HG03159 (cell line): ENCODE measurements at regions not wholly inside any gene's neighbourhood (a gene's known extent, or its start where the extent isn't known, plus 50 kb on each side); places are given as distances from the start of the nearest gene placed in this dataset.

Experiments used
- ATAC-seq: cut with Tn5 transposase; IDR thresholded peaks from one replicate; pipeline ENCODE4 v1.9.1; 2021; ENCODE audit warnings: mild to moderate bottlenecking, moderate library complexity; ENCODE audit not compliant: unreplicated experiment

GRCh38 chr11:19661827-19662226 lies 50.8 kb upstream of the NAV2 start:
- no peak for ATAC-seq

GRCh38 chr11:19660076-19660475 lies 52.6 kb upstream of the NAV2 start:
- peak; percentile 100 for ATAC-seq

- ATAC-seq: no peak
Measured at GRCh38 chr11:19659529-19659928, 53.1 kb upstream of the NAV2 start.

- no peak for ATAC-seq
Measured at GRCh38 chr11:19658344-19658743, 54.3 kb upstream of the NAV2 start.

- ATAC-seq: no peak
Measured at GRCh38 chr11:19656140-19656541, 56.5 kb upstream of the NAV2 start.

GRCh38 chr11:19652623-19653375 lies 59.8 kb upstream of the NAV2 start:
- ATAC-seq: no peak

GRCh38 chr11:19651653-19652052 lies 61.0 kb upstream of the NAV2 start:
- ATAC-seq: no peak

- no peak for ATAC-seq
Measured at GRCh38 chr11:19651028-19651427, 61.6 kb upstream of the NAV2 start.

GRCh38 chr11:19650467-19650866 lies 62.2 kb upstream of the NAV2 start:
- ATAC-seq: no peak

- no peak for ATAC-seq
Measured at GRCh38 chr11:19649751-19650150, 62.9 kb upstream of the NAV2 start.

GRCh38 chr11:19648321-19648720 lies 64.3 kb upstream of the NAV2 start:
- no peak for ATAC-seq

GRCh38 chr11:19647816-19648215 lies 64.8 kb upstream of the NAV2 start:
- ATAC-seq: no peak

GRCh38 chr11:19646921-19647320 lies 65.7 kb upstream of the NAV2 start:
- no peak for ATAC-seq

- ATAC-seq: no peak
Measured at GRCh38 chr11:19646308-19646707, 66.3 kb upstream of the NAV2 start.

- no peak for ATAC-seq
Measured at GRCh38 chr11:19644316-19644715, 68.3 kb upstream of the NAV2 start.

GRCh38 chr11:19642185-19643158 lies 70.2 kb upstream of the NAV2 start:
- ATAC-seq: no peak

GRCh38 chr11:19639603-19640105 lies 73.0 kb upstream of the NAV2 start:
- no peak for ATAC-seq

- no peak for ATAC-seq
Measured at GRCh38 chr11:19635332-19635731, 77.3 kb upstream of the NAV2 start.

- ATAC-seq: no peak
Measured at GRCh38 chr11:19633276-19633675, 79.4 kb upstream of the NAV2 start.

- no peak for ATAC-seq
Measured at GRCh38 chr11:19632499-19632834, 80.2 kb upstream of the NAV2 start.

- ATAC-seq: no peak
Measured at GRCh38 chr11:19631712-19632498, 80.7 kb upstream of the NAV2 start.
